ENCODE measurements at regions not wholly inside any gene's neighbourhood (a gene's known extent, or its start where the extent isn't known, plus 50 kb on each side); places are given as distances from the start of the nearest gene placed in this dataset.

- no peak for TF ChIP-seq CTCF (IDR thresholded peaks at IDR 0.05)
- no peak for TF ChIP-seq EP300 (IDR thresholded peaks at IDR 0.05)
Measured at GRCh38 chr22:47891609-47892008, 1129.2 kb downstream of the TBC1D22A start.
